ENCODE measurements at regions not wholly inside any gene's neighbourhood (a gene's known extent, or its start where the extent isn't known, plus 50 kb on each side); places are given as distances from the start of the nearest gene placed in this dataset.

DNA sequence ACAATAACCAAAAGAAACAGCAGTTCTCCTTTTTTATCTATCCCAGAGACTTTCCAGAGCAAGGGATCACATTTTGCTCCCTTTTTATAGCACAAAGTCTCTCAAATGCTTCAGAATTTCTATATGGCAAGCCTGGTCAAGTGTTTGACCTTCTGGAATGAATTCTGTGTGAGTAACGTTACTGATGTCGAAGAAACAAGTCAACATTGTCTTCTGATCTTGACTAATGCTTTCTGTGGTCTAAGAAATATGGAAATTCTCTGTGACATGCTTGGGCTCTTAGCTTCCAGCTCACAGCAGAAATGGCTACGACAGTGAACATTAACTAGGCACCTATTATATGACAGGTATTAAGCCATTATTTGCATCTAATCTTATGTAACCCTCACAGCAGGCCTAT, 411.7 kb downstream of the CADM1 start:
- no peak overlapping the region for H3K4me3 ChIP-seq (ENCODE audit: low read length)
- DNase-seq (ENCODE audit: low read depth, low spot score), result no peak

- no peak overlapping the region for H3K4me3 ChIP-seq (ENCODE audit: low read length)
- DNase-seq (ENCODE audit: low read depth, low spot score), result no peak
Observed at GRCh38 chr11:115097796-115098408, 406.3 kb downstream of the CADM1 start.

- no peak overlapping the region for H3K4me3 ChIP-seq (ENCODE audit: low read length)
- no peak for DNase-seq (ENCODE audit: low read depth, low spot score)
Observed at GRCh38 chr11:115100706-115101105, 403.5 kb downstream of the CADM1 start.

DNA sequence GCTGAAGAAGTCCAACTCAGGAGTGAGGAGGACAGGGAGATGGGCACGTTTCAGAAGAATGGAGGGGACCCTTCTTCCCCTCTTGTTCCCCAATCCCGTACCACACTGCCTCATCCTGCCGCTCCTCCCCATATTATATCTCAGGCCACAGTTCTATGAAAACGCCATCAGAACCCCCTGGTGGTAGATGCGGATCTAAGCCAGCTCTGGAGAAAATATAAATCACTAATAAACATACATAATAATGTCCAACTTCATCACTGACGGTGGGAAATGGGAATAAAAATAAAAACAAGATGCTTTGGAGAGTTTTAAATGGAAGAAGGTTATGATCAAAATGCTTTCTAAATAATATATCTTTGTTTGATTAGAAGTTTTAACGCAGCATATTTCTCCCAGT, 400.3 kb downstream of the CADM1 start:
- no peak for DNase-seq (ENCODE audit: low read depth, low spot score)
- no peak overlapping the region for H3K4me3 ChIP-seq (ENCODE audit: low read length)

DNA sequence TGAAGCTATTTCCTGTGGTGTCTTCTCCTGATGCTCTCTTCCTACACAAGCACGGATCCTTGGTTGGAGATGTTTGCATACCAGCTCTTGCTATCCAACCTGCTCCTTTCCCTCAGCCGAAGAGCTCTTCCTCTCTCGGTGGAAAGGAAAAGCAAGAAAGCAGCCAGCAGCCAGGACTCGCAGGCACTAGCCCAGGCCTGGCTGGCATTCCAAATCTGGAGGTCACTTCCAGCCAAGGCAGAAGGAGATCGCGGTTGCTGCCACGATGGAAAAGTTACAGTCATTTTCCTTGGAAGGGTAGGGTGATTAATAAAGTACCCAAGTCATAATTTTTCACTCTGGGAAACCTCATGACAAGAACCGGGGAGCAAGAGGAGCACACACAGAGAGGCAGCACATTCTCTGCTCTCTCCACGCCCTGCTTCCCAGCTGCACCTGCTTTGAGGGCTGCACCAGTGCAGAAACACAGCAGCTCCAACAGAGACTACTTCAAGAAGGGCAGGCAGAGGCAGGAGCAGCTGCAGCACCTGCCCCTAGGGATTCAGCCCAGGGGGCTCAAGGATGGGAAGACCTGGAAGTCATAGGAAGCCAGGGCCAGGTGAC, 399.3 kb downstream of the CADM1 start:
- no peak overlapping the region for H3K4me3 ChIP-seq (ENCODE audit: low read length)
- DNase-seq (ENCODE audit: low read depth, low spot score), result no peak

GRCh38 chr11:115111066-115111465, 393.1 kb downstream of the CADM1 start:
- H3K4me3 ChIP-seq (ENCODE audit: low read length), result no peak overlapping the region
- no peak for DNase-seq (ENCODE audit: low read depth, low spot score)

- no peak overlapping the region for H3K4me3 ChIP-seq (ENCODE audit: low read length)
- DNase-seq (ENCODE audit: low read depth, low spot score), result no peak
Observed at GRCh38 chr11:115112754-115113153, 391.5 kb downstream of the CADM1 start.

DNA sequence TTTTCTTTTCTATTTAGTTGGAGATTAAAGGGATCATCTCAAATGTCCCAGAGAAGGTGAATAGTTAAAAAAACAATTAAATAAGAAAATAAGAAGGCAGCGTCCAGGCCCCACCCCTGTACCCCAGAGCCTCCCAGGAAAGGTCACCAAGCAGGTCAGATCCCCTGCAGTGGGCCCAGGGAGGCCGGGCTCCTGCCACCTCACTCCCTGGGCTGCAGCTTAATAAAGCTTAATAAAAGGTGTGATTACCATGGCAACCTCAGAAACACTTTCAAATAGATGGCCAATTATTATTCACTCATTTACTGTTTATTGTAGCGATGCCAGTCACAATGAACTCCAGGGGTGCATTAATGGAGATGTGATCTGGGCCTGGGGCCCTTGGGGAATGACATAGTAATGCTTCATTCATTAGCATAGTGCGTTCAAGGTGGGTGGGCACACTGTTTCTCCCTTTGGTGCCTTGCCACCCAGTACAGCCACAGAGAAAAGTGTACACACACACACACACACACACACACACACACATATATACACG, 386.2 kb downstream of the CADM1 start:
- no peak for DNase-seq (ENCODE audit: low read depth, low spot score)
- no peak overlapping the region for H3K4me3 ChIP-seq (ENCODE audit: low read length)

GRCh38 chr11:115119146-115119545, 385.1 kb downstream of the CADM1 start:
- no peak overlapping the region for H3K4me3 ChIP-seq (ENCODE audit: low read length)
- no peak for DNase-seq (ENCODE audit: low read depth, low spot score)

All from Jurkat, Clone E6-1 (cell line).